GM19351 (cell line): ENCODE measurements at regions not wholly inside any gene's neighbourhood (a gene's known extent, or its start where the extent isn't known, plus 50 kb on each side); places are given as distances from the start of the nearest gene placed in this dataset.

Source experiments
- ATAC-seq: cut with Tn5 transposase; IDR thresholded peaks from one replicate; pipeline ENCODE4 v1.9.1; 2021; ENCODE audit warnings: mild to moderate bottlenecking, moderate library complexity; ENCODE audit not compliant: unreplicated experiment

DNA sequence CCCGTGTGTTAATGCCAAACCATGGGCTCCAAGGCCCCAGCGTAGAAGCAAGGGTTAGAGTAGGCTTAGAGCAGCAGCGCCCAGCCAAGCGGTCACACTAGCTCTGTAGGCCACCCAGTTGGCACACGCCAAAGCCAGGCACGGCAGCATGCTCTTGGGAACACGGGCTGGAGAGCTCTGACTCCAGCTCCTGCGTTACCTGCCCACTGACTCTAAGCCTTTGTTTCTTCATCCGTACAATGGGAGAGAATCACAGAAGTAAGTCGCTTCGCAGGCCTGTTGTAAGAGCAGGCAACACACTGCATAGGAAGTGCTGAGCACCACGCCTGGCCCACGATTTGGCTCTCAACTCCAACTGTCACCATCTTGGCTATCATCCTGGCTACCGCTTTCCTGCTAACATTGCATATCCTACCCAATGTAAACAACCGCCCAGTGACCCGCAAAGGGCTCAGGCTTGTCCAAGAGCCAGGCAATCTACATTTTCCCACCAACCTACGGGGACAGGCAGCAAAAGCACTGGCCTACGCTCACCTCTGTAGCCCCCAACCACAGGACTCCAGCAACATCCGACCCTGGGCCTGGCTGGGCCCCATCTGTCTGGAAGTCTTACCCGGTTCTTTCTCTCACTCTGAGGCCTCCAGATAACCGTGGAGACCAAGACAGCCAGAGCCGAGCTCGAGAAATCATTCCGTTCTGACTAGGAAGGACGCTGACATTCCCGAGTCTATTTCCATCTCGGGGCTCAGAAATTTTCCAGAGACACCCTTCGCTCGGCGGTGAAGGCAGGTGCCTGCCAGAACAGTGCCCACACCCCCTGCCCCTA is 91.5 kb upstream of the ZNF507 start:
- ATAC-seq, result no peak

DNA sequence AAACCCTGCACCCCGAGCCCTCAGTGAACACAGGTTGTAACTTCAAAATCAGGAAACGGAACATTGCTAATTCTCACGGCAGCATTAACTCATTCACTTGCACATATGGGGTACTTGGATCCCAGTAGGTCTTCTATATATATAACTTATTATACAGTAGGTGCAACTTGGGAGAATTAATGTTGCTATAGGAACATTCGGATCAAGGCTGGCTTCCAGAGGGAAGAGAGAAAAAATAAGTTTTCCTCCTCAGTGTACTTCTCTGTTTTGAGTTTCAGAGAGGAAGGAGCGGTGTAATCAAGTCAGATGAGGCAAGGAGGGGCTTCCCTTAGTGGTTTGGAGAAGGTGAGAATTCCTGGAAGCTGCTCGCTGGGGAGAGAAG is 90.9 kb upstream of the ZNF507 start:
- no peak for ATAC-seq

DNA sequence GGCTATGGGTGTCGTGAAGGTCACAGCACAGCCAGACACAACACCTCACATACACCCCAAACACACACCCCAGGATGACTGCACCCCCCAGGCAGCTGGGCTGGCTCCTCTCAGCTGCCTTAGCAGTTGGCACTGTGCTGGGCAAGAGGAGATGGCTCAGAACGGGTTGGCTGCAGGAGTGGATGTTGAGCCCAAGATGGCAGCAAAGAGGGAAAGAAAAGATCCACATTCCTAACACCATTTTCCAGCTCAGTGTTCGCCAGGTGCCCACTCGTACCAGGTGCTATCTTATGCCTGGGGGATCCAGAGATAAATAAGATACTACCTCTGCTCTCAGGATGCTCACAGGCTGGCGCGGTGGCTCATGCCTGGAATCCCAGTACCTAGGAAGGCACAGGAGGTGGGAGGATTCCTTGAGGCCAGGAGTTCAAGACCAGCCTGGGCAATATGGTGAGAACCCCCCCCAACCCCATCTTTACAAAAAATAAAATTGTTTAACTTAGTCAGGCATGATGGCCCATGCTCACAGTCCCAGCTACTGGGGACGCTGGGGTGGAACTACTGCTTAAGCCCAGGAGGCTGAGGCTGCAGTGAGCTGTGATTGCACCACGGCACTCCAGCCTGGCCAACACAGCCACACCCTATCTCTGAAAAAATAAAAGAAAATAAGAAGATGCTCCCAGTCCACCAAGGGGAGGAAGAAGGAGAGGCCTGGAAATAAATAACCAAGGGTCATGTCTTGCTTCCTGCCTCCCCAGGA is 89.7 kb upstream of the ZNF507 start:
- ATAC-seq, result no peak

DNA sequence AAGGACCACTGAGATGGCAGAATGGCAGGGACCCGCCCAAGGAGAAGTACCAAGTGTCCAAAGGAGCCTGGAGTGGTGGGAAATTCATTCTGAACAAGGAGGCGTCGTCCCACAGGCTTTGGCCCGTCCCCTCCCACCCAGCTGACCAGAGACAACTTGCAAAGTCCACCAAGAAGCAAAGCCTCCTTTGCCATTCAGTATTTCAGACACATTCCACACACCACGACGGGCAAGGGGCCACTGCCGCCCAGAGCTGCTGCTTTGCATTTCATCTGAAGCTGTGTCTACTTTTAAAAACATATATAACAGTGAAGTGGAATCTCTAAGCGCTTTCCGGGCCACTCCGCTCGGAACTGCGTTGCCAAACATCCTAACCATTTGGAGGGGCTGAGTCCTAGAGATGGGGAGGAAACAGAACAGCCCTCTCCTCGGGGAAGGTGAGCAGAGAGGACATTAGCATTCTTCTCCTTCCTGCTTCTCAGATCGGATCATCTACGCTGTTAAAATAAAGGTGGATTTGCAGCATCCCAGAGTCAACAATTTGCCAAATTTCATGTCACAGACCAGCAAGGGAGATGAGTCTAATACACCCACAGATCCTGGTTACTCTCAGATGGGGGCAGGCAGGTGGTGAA is 89.0 kb upstream of the ZNF507 start:
- ATAC-seq, result no peak

DNA sequence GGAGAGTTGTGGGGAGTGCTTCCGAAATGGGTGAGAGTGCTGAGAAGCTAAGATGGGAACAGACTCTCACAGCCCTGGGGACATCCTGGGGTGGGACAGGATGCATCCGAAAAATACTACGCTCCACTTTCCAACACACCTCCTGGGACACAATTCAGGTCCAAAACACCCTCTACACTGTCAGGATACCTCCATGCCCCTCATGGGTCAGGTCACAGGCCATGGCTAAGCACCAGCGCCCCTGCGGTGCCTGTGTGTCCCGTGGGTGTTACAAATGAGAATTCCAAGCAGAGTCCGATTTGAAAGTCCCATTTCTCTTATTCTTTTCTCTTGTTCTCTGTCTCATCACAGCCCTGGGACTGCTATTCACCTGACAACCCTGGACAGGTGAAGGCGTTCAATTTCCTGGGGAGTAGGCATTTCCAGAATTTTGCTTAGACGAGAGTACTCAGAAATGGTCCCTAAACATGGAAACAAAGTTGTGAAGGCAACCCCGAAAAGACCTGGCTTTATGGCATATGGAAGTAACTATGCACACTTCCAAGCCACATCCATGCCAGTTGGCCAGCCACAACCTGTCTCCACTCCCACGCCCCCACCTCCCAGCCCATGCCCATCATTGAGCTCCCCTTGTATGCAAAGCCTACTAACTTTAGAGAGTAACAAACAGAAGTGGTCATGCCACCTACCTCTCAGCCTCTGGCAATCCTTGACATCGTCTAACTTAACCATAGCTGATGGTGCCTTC is 87.9 kb upstream of the ZNF507 start:
- ATAC-seq, result no peak

DNA sequence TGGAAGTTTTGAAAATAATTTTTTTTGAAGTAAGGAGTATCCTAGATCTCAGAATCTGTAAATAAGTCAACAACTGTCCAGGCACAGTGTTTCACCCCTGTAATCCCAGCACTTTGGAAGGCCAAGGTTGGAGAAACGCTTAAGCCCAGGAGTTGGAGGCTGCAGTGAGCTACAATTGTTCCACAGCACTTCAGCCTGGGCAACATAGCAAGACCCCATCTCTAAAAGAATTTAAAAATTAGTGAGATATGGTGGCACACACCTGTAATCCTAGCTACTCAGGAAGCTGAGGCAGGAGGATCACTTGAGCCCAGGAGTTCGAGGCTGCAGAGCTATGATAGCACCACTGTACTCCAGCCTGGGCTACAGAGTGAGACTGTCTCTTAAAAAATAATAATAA is 87.2 kb upstream of the ZNF507 start:
- ATAC-seq, result no peak

DNA sequence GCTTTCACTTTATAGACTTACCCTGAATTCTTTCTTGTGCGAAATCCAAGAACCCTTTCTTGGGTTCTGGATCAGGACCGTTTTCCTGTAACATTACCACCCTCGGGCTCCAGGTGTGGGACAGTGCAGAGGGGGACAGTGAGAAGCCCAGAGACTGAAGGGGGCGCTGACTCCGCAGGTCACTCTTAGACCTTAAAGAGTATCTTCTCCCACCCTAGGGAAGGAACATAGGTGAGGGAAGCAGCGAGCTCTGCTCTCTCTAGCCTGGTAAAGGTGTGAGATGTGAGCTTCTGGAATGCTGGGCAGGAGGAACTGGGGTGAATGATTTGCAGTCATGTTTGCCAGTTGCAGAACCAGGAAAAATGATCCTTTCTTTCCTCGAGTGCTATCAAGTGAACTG is 80.8 kb upstream of the ZNF507 start:
- ATAC-seq, result no peak

DNA sequence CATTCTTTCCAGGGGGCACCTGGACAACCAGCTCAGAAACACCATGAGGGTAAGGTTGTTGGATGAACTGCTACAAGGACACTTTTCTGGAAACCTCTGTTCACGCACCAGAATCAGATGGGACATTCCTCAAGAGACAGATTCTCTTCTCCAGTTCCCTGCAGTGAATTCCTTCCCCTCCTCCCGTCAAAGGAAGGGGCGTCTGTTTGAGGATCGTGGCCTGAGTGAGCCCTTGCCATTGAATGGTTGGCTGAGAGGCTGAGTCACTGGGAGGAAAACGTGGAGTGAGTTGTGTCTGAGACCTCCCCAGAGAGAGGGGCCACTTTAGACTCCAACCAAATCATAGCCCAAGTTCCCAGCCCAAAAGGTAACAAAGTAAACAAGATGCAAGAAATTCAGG is 79.4 kb upstream of the ZNF507 start:
- ATAC-seq, result no peak

DNA sequence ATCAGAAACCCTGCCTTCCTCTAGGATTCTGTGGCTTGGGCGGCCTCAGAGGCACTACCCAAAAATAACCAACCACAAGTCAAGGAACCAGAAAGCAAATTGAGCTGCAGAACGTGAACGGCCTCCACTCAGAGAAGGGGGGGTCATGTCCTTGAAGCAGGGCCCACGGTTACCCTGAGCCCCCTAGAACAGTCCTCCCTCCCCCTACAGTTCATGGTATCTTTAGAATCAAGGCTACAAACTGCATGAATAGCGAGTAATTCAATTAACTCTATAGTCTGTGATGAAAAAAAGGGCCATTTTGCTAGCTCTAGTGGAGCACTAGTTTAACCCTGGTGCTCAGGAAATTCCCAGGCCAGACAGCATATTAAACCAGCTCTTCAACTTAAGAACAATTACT is 79.0 kb upstream of the ZNF507 start:
- ATAC-seq, result no peak

DNA sequence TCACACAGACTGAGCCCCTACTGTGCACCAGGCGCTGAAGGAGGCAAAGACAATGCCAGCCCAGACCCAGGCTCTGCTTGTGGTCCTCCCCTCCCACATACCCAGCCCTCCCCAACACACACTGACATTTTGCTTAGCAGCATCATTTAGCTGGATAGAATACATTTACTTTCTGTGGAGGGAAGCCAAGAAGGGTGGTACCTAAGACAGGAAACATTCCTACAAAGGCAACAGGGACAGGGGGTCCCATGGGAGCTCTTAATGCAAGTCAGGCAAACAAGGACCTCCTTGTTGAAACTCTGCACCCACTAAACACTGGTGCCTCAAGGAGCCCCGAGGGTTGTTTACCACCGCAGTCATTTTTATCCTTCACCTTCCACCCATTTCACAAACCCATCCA is 77.0 kb upstream of the ZNF507 start:
- no peak for ATAC-seq

DNA sequence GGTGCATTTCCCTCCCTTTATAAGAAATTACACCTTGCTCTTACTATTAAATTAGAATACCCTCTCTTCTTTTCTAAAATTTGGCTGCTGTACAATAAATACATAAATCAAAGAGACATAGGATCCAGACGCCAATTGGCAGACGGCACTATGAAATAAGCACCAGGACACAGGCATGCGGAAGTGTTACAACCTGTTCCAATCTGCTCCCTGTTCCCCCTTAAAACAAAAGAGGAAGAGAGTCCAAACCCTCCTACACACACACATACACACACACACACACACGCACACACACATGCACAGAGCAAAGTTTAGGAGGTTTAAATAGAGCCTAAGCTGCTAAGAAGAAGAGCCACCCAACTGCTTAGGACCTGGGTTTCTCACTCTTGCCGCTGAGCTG is 75.6 kb upstream of the ZNF507 start:
- ATAC-seq, result no peak

DNA sequence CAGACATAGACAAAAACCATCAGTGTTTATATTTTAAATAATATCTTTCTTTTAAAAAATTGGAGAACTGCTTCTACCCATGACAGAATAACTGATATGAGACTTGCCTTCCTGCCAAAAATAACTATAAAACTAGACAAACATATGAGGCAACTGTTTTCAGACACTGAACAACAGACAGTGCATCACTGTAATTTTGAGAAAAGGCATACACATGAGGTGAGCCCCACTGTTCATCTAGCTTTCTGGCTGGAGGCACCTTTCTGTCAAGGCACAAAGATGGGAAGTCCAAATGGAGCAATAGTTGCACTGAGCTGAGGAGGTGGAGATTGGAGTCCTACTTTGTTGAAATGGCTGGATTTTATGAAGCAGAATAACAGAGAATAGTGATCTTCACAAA is 71.9 kb upstream of the ZNF507 start:
- ATAC-seq, result no peak

DNA sequence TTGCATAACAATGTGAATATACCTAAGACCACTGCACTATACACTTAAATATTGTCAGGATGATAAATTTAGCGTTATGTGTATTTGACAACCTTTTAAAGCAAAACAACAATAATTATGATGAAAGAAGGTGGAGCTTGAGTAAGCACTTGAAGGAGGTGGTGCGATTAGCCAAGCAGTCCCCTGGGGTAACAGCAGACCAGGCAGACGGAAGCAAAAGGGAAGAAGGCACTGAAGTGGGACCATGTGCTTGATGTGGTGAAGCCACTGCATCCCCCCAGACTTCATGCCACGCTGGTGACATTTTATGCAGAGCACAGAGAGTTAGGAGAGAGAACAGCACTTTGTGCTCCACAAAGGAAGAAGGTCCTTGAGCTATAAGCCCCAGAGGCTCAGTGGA is 58.3 kb upstream of the ZNF507 start:
- no peak for ATAC-seq

DNA sequence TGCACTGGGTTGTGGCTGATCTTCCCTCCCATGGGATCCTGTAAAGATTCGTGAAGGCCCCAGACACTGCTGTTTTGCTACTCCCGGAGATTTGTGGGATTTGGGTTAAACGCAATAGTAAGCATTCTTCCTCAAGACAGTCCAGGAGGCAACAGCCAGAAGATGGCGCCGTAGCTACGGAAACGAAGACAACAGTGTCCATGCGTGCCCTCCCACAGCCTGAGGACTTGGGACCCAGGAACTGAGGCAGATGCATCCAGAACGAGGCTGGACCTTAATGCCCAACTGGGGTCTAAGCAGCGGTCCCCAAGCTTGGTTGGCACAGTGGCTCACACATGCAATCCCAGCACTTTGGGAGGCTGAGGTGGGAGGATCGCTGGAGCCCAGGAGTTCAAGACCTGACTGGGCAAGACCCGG is 57.6 kb upstream of the ZNF507 start:
- ATAC-seq, result no peak

DNA sequence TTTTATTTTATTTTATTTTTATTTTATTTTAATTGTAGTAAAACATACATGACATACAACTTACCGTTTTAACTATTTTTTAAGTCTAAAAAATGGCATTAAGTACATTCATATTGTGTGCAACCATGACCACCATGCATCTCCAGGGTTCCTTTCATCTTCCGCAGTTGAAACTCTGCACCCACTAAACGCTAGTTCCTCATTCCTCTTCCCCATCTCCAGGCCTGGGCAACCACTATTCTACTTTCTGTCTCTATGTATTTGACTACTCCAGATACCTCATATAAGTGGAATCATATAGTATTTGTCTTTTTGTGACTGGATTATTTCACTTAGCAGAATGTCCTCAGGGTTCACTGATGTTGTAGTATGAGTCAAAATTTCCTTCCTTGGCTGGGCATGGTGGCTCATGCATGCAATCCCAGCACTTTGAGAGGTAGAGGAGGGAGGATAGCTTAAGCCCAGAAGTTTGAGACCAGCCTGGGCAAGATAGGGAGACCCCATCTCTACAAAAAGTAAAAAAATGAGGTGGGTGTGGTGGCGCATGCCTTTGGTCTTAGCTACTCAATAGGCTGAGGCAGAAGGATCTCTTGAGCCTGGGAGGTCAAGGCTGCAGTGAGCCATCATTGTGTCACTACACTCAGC is 55.7 kb upstream of the ZNF507 start:
- ATAC-seq, result no peak

DNA sequence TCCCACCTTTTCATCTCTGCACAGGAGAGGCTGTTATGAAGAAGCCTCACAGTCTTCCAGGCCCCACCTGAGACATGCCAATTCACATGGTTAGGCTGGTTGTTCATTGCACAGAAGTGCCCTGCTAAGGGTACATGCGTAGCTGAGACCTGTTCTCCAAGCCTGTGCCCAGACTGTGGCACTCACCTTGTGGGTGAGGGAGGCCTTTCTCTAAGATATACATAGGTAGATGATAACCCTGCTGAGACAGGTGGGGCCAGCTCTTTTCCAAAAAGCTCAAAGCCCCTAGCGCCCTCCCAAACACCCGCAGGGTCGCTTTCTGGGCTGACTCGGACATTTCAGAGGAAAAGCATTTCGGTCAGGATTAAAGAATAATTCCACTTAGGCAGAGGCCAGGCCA is 53.5 kb upstream of the ZNF507 start:
- ATAC-seq, result no peak

DNA sequence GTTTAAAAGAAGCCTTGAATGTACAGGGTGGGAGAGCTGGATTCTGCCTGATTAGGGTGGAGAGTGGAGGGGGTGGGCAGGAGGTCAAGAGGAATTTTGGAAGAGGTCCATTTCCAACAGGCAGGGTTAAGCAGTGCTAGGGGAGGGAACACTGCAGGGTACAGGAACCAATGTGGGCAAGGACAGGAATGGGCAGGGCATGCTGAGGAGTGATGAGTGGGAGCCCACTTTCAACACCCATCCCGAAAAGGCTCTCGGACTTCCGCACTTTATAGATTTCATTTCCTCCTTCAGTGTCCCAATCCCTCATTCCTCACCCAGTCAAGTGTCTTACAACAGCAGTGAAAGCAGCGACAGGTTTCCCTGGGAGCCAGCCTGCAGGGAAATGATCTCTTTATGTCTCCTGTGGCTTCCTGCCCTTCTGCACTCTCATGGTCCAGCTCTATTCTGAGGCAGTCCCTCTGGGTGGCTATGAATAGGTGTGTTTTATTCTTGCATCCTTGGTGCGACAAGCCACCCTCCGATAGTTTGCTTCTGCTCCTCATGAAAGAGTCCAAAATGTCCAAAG is 50.5 kb upstream of the ZNF507 start:
- ATAC-seq, result no peak
